HG03457 (cell line): ENCODE measurements at regions not wholly inside any gene's neighbourhood (a gene's known extent, or its start where the extent isn't known, plus 50 kb on each side); places are given as distances from the start of the nearest gene placed in this dataset.
A peak's percentile ranks its signal among the peaks of the same experiment; 100 is the strongest.

ENCODE experiments used
- ATAC-seq: cut with Tn5 transposase; IDR thresholded peaks from one replicate; pipeline ENCODE4 v1.9.1; 2021; ENCODE audit warnings: moderate number of reproducible peaks; ENCODE audit not compliant: unreplicated experiment

- peak; percentile 71 for ATAC-seq
These were observed 132.2 kb downstream of the OGFRL1 start for GRCh38 chr6:71420693-71421328.

GRCh38 chr6:71421611-71422010, 133.0 kb downstream of the OGFRL1 start:
- no peak for ATAC-seq

GRCh38 chr6:71430018-71430417, 141.4 kb downstream of the OGFRL1 start:
- ATAC-seq, result no peak

GRCh38 chr6:71433441-71433840, 144.8 kb downstream of the OGFRL1 start:
- ATAC-seq, result no peak

- no peak for ATAC-seq
These were observed 155.6 kb downstream of the OGFRL1 start for GRCh38 chr6:71444222-71444621.

- no peak for ATAC-seq
These were observed 157.4 kb downstream of the OGFRL1 start for GRCh38 chr6:71446057-71446456.

- ATAC-seq, result no peak
These were observed 157.9 kb downstream of the OGFRL1 start for GRCh38 chr6:71446470-71446869.

- ATAC-seq, result no peak
These were observed 164.2 kb downstream of the OGFRL1 start for GRCh38 chr6:71452697-71453370.

GRCh38 chr6:71453371-71453706, 164.7 kb downstream of the OGFRL1 start:
- ATAC-seq, result no peak

- ATAC-seq, result no peak
These were observed 165.4 kb downstream of the OGFRL1 start for GRCh38 chr6:71454056-71454455.

GRCh38 chr6:71457929-71458328, 169.3 kb downstream of the OGFRL1 start:
- ATAC-seq, result no peak

- no peak for ATAC-seq
These were observed 170.6 kb downstream of the OGFRL1 start for GRCh38 chr6:71459162-71459561.

- no peak for ATAC-seq
These were observed 172.3 kb downstream of the OGFRL1 start for GRCh38 chr6:71460933-71461332.

GRCh38 chr6:71463061-71463460, 174.4 kb downstream of the OGFRL1 start:
- ATAC-seq, result no peak

- ATAC-seq, result no peak
These were observed 176.5 kb downstream of the OGFRL1 start for GRCh38 chr6:71465096-71465495.

GRCh38 chr6:71466362-71466761, 177.8 kb downstream of the OGFRL1 start:
- ATAC-seq, result no peak

- no peak for ATAC-seq
These were observed 179.4 kb downstream of the OGFRL1 start for GRCh38 chr6:71468038-71468437.

- ATAC-seq, result no peak
These were observed 180.5 kb downstream of the OGFRL1 start for GRCh38 chr6:71468841-71469700.

GRCh38 chr6:71471718-71472117, 183.1 kb downstream of the OGFRL1 start:
- no peak for ATAC-seq

- ATAC-seq, result no peak
These were observed 185.3 kb downstream of the OGFRL1 start for GRCh38 chr6:71473926-71474325.

GRCh38 chr6:71474942-71475341, 186.3 kb downstream of the OGFRL1 start:
- no peak for ATAC-seq

- no peak for ATAC-seq
These were observed 187.8 kb downstream of the OGFRL1 start for GRCh38 chr6:71476371-71476770.
